SH-SY5Y (cell line): ENCODE measurements at regions not wholly inside any gene's neighbourhood (a gene's known extent, or its start where the extent isn't known, plus 50 kb on each side); places are given as distances from the start of the nearest gene placed in this dataset.

Experiments
- GATA2 ChIP-seq: IDR thresholded peaks from 2 replicates; pipeline ENCODE4 v1.6.1; 2011; ENCODE audit warnings: mild to moderate bottlenecking, low read depth, low read length
- GATA3 ChIP-seq: IDR thresholded peaks from 2 replicates; pipeline ENCODE4 v1.6.1; 2011; ENCODE audit warnings: low read depth, mild to moderate bottlenecking, low read length, moderate library complexity

GRCh38 chr12:29990971-29991370, 207.2 kb upstream of the TMTC1 start:
- TF ChIP-seq GATA2 (no peak), GATA3 (no peak)
